OCI-LY1 (cell line): ENCODE measurements at regions not wholly inside any gene's neighbourhood (a gene's known extent, or its start where the extent isn't known, plus 50 kb on each side); places are given as distances from the start of the nearest gene placed in this dataset.

Experiments
- H2AFZ ChIP-seq: fragments of 200-600 bp; sonication (generic), shearing (Covaris generic); 2 replicates; pipeline ENCODE4 v1.6.0; 2014; ENCODE audit warnings: antibody characterized with exemption, mild to moderate bottlenecking, low read length
- H3F3A ChIP-seq: fragments of 200-600 bp; sonication (generic), shearing (Covaris generic); 2 replicates; pipeline ENCODE4 v1.6.0; 2014; ENCODE audit warnings: mild to moderate bottlenecking, antibody characterized with exemption, low read length, moderate library complexity; ENCODE audit not compliant: insufficient read depth
- H3K27ac ChIP-seq: fragments of 200-600 bp; sonication (generic); 2 replicates; pipeline ENCODE4 v1.5.1; 2014; ENCODE audit warnings: low read length, mixed run types, mild to moderate bottlenecking, low read depth; ENCODE audit not compliant: poor library complexity, severe bottlenecking
- H3K27me3 ChIP-seq: fragments of 200-600 bp; sonication (generic); 2 replicates; pipeline ENCODE4 v1.6.0; 2014; ENCODE audit warnings: antibody characterized with exemption, mild to moderate bottlenecking, low read length, moderate library complexity; ENCODE audit not compliant: insufficient read depth
- H3K36me3 ChIP-seq: fragments of 200-600 bp; sonication (generic); 2 replicates; pipeline ENCODE4 v1.6.1; 2014; ENCODE audit warnings: mild to moderate bottlenecking, antibody characterized with exemption, low read length, moderate library complexity, mixed read lengths; ENCODE audit not compliant: insufficient read depth
- H3K4me1 ChIP-seq: fragments of 200-600 bp; sonication (generic); 2 replicates; pipeline ENCODE4 v1.5.1; 2014; ENCODE audit warnings: mild to moderate bottlenecking, low read length, moderate library complexity; ENCODE audit not compliant: insufficient read depth, severe bottlenecking
- H3K4me2 ChIP-seq: fragments of 200-600 bp; sonication (generic), shearing (Covaris generic); 2 replicates; pipeline ENCODE4 v1.6.1; 2014; ENCODE audit warnings: low read length
- H3K4me3 ChIP-seq: fragments of 200-600 bp; sonication (generic); 2 replicates; pipeline ENCODE4 v1.5.1; 2014; ENCODE audit warnings: low read length, low read depth, mild to moderate bottlenecking, mixed read lengths; ENCODE audit not compliant: poor library complexity, severe bottlenecking
- H3K79me2 ChIP-seq: fragments of 200-600 bp; shearing (Covaris generic); 2 replicates; pipeline ENCODE4 v1.6.1; 2016; ENCODE audit warnings: mixed run types, low read length, mixed read lengths; ENCODE audit not compliant: insufficient read depth
- H3K9ac ChIP-seq: fragments of 200-600 bp; sonication (generic), shearing (Covaris generic); 2 replicates; pipeline ENCODE4 v1.6.1; 2014; ENCODE audit warnings: mild to moderate bottlenecking, low read length, mixed read lengths
- H3K9me2 ChIP-seq: fragments of 200-600 bp; sonication (generic), shearing (Covaris generic); 2 replicates; pipeline ENCODE4 v1.6.1; 2014; ENCODE audit warnings: low read depth, mild to moderate bottlenecking, low read length, mixed read lengths
- H3K9me3 ChIP-seq: fragments of 200-600 bp; shearing (Covaris generic); 2 replicates; pipeline ENCODE4 v1.6.1; 2014; ENCODE audit warnings: low read length, mixed read lengths
- H4K20me1 ChIP-seq: fragments of 200-600 bp; sonication (generic), shearing (Covaris generic); 2 replicates; pipeline ENCODE4 v1.6.0; 2016; ENCODE audit warnings: mild to moderate bottlenecking, low read length; ENCODE audit not compliant: insufficient read depth
- EZH2 ChIP-seq: fragments of 200-600 bp; sonication (generic), shearing (Covaris generic); IDR thresholded peaks from 2 replicates; pipeline ENCODE4 v1.8.0; 2017; ENCODE audit warnings: borderline replicate concordance, mixed run types, mild to moderate bottlenecking, antibody characterized with exemption, low read length, moderate library complexity, mixed read lengths
- TF ChIP-seq, protein P1 (sequence below): fragments of 200-600 bp; sonication (generic), shearing (Covaris generic); IDR thresholded peaks from 2 replicates; pipeline ENCODE4 v1.5.1; 2017; ENCODE audit warnings: mild to moderate bottlenecking, antibody characterized with exemption, low read length, moderate library complexity, mixed read lengths

DNA sequence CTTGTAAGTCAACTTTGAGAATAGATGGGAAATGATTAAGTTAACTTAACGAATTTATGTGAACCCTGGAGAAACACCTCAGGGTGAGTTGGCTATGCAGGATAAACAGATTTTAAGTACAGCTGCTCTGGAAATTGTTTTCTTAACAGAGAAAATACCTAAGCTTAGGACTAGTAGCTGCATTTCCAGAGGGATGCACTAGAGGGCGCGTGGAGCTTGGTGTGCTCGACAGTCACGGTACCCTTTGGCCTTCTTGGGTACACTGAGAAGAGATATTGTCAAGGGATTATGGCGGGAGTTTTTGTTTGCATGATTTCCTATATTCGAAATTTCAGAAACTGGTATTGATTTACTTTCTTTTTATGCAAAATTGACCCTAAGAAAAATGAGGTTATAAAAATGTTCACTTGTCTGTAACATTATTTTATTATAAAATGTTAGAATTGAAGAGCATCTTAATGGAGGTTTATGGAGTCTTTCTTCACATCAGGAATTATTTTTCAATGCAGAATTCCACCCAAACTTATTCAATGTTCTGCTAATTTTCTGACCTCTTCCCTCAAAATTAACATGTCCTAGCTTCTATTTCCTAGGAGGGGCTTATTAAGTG lies 58.4 kb upstream of the MYO3A start:
- H2AFZ ChIP-seq: no peak overlapping the region
- H3K9ac ChIP-seq: no peak overlapping the region
- H3K79me2 ChIP-seq: no peaks in the 10 kb centered on the region
- H3K9me2 ChIP-seq: no peaks in the 10 kb centered on the region
- no peaks in the 10 kb centered on the region for H3F3A ChIP-seq
- H3K27ac ChIP-seq: no peak overlapping the region
- H3K27me3 ChIP-seq: no peaks in the 10 kb centered on the region
- H4K20me1 ChIP-seq: no peaks in the 10 kb centered on the region
- peak overlapping the region; percentile 17; the same call in 1 of the 2 replicates for H3K4me2 ChIP-seq
- H3K9me3 ChIP-seq: no peaks in the 10 kb centered on the region
- peaks cover 19% of the 10 kb centered on the region for H3K4me1 ChIP-seq
- no peaks in the 10 kb centered on the region for H3K36me3 ChIP-seq
- TF ChIP-seq, protein P1, sequence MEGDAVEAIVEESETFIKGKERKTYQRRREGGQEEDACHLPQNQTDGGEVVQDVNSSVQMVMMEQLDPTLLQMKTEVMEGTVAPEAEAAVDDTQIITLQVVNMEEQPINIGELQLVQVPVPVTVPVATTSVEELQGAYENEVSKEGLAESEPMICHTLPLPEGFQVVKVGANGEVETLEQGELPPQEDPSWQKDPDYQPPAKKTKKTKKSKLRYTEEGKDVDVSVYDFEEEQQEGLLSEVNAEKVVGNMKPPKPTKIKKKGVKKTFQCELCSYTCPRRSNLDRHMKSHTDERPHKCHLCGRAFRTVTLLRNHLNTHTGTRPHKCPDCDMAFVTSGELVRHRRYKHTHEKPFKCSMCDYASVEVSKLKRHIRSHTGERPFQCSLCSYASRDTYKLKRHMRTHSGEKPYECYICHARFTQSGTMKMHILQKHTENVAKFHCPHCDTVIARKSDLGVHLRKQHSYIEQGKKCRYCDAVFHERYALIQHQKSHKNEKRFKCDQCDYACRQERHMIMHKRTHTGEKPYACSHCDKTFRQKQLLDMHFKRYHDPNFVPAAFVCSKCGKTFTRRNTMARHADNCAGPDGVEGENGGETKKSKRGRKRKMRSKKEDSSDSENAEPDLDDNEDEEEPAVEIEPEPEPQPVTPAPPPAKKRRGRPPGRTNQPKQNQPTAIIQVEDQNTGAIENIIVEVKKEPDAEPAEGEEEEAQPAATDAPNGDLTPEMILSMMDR: peak; percentile 95
- no peak for TF ChIP-seq EZH2
- H3K4me3 ChIP-seq: no peak overlapping the region

GRCh38 chr10:25877296-25877695 lies 56.7 kb upstream of the MYO3A start:
- Histone ChIP-seq H3K27ac (no peak overlapping the region), H3K4me3 (no peak overlapping the region), H3K9ac (no peak overlapping the region), H3K9me2 (no peaks in the 10 kb centered on the region), H3K27me3 (no peaks in the 10 kb centered on the region), H3K4me1 (peaks cover 19% of the 10 kb centered on the region), H3K4me2 (no peak overlapping the region), H3F3A (no peaks in the 10 kb centered on the region), H2AFZ (no peak overlapping the region), H3K36me3 (no peaks in the 10 kb centered on the region), H3K9me3 (no peaks in the 10 kb centered on the region), H4K20me1 (no peaks in the 10 kb centered on the region), H3K79me2 (no peaks in the 10 kb centered on the region)
- TF ChIP-seq, protein P1: no peak
- no peak for TF ChIP-seq EZH2
